ENCODE measurements at regions not wholly inside any gene's neighbourhood (a gene's known extent, or its start where the extent isn't known, plus 50 kb on each side); places are given as distances from the start of the nearest gene placed in this dataset.
A peak's percentile ranks its signal among the peaks of the same experiment; 100 is the strongest.

DNA sequence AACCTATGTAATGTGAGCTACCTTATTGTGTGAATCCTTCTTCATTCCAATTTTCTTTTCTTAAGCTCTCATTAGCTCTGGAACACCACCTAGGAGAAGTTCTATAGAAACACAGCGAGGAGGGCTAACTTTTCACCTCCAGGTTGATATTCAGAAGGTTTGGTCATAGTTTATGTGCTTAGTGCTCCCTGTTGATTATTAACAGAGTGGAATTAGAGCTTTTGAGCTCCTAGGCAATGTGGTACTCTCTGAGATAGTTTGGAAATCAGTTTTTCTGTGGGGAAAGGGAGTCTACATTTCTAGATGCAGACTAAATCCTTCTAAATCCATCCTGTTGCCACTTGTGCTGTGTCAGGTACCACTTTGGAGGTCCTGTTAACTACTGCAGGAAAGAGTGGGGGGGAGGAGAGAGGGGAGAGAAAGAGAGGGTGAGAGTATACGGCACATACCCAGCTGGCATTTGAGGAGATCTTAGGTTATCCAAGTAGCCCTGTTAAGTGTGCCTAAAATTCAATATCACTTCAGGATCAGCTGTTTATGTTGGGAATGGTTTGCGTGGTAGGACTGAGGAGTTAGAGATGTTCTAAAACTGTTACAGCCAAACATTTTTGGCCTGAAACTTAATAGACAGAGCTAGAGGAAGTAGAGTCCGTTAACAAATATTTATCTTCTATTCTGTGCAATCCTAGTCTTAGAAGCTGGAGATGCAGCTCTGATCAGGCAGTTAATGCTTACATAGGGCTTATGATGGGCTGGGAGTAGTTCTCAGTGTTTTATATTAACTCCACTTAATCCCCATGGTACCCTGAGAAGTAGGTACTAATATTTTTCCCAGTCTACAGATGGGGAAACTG is 117.5 kb upstream of the PROK2 start:
- H3K36me3 ChIP-seq (replicated peaks in 1 of 2; ENCODE audit: control insufficient read depth in 1 of 2, insufficient read depth in 2 of 2, low read length in 2 of 2): no peaks in the 10 kb centered on the region
- TF ChIP-seq, protein P1, sequence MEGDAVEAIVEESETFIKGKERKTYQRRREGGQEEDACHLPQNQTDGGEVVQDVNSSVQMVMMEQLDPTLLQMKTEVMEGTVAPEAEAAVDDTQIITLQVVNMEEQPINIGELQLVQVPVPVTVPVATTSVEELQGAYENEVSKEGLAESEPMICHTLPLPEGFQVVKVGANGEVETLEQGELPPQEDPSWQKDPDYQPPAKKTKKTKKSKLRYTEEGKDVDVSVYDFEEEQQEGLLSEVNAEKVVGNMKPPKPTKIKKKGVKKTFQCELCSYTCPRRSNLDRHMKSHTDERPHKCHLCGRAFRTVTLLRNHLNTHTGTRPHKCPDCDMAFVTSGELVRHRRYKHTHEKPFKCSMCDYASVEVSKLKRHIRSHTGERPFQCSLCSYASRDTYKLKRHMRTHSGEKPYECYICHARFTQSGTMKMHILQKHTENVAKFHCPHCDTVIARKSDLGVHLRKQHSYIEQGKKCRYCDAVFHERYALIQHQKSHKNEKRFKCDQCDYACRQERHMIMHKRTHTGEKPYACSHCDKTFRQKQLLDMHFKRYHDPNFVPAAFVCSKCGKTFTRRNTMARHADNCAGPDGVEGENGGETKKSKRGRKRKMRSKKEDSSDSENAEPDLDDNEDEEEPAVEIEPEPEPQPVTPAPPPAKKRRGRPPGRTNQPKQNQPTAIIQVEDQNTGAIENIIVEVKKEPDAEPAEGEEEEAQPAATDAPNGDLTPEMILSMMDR (IDR thresholded peaks at IDR 0.05): no peak
- H2AFZ ChIP-seq (ENCODE audit: insufficient read depth, low read depth, low read length, poor library complexity, severe bottlenecking): no peak overlapping the region
- peaks cover 0 to 28% (median 15%) of the 10 kb centered on the region in 7 donors for H3K9me3 Mint-ChIP-seq
- DNase-seq: no peak
- H3K27ac ChIP-seq (ENCODE audit: low read depth in 1 of 2, low read length in 2 of 2): no peak overlapping the region
- H3K4me3 ChIP-seq (replicated peaks in 1 of 3; ENCODE audit: low read depth in 2 of 3, low read length in 3 of 3): no peak overlapping the region
- WGBS (ENCODE audit: insufficient coverage): no CpG with 5 or more reads among the region's 4 CpGs
- peaks cover 5% of the 10 kb centered on the region in 2 donors for H3K9me3 ChIP-seq (replicated peaks in 1 of 2; ENCODE audit: control insufficient read depth in 1 of 2, insufficient read depth in 1 of 2, low read length in 2 of 2)
- H3K9ac ChIP-seq (ENCODE audit: insufficient read depth, low read length, poor library complexity, severe bottlenecking): no peak overlapping the region
- H3K79me2 ChIP-seq (ENCODE audit: insufficient read depth, low read length): no peaks in the 10 kb centered on the region
- no peak overlapping the region for H3K4me2 ChIP-seq (replicated peaks; ENCODE audit: extremely low read depth, low read length, poor library complexity, severe bottlenecking)
- peaks cover 7 to 12% of the 10 kb centered on the region in 2 donors for H3K36me3 Mint-ChIP-seq
- H3K4me3 Mint-ChIP-seq: peak overlapping the region in 1 of 2 donors; percentile 76
- peaks cover 53% of the 10 kb centered on the region for H3K4me1 Mint-ChIP-seq
- intact Hi-C loops (cut with micrococcal nuclease): loop anchor here in 1 of 2 donors (10.0 kb wide), 1 partner anchor 202 kb away; no protein-coding TSS in a partner anchor
- H4K20me1 ChIP-seq (ENCODE audit: insufficient read depth, low read length): peaks cover 33% of the 10 kb centered on the region
- H3K27me3 ChIP-seq (ENCODE audit: control insufficient read depth in 2 of 2, insufficient read depth in 2 of 2, low read length in 2 of 2): peaks cover 71 to 84% of the 10 kb centered on the region in 2 donors
- peak overlapping the region in 2 of 7 donors; percentile 12 to 60 for H3K27ac Mint-ChIP-seq
- H3K4me1 ChIP-seq (ENCODE audit: control insufficient read depth in 1 of 2, insufficient read depth in 2 of 2, low read length in 2 of 2): peaks cover 41 to 45% of the 10 kb centered on the region in 2 donors
- peaks cover 92 to 95% (median 94%) of the 10 kb centered on the region in 3 donors for H3K27me3 Mint-ChIP-seq (ENCODE audit: low read depth in 3 of 3)

DNA sequence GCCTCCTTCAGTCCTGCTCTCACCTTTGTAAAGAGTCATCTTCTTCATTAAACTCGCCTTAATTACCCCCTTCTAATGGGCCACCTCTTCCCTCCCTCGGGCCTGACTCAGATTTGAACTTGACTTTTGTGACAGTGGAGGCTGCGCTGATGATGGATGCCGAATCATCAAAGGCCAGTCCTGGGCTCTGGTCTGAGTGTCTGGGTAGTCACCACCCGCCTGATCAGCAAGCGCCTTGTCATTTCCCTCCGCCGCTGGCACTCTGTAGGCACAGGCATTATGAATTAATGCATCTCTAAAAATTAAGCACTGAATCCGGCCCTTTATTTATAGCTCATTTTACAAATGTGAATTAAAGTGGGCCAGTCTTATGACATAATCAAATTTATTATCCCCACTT is 116.7 kb upstream of the PROK2 start:
- intact Hi-C loops (cut with micrococcal nuclease): loop anchor here in 1 of 2 donors (10.0 kb wide), 1 partner anchor 203 kb away; no protein-coding TSS in a partner anchor
- TF ChIP-seq, protein P1 (IDR thresholded peaks at IDR 0.05): no peak
- H3K27ac Mint-ChIP-seq: no peak overlapping the region
- no peak overlapping the region for H3K9ac ChIP-seq (ENCODE audit: insufficient read depth, low read length, poor library complexity, severe bottlenecking)
- peaks cover 40 to 45% of the 10 kb centered on the region in 2 donors for H3K4me1 ChIP-seq (ENCODE audit: control insufficient read depth in 1 of 2, insufficient read depth in 2 of 2, low read length in 2 of 2)
- H3K79me2 ChIP-seq (ENCODE audit: insufficient read depth, low read length): no peaks in the 10 kb centered on the region
- no peak overlapping the region for H2AFZ ChIP-seq (ENCODE audit: insufficient read depth, low read depth, low read length, poor library complexity, severe bottlenecking)
- peaks cover 53% of the 10 kb centered on the region for H3K4me1 Mint-ChIP-seq
- H3K4me2 ChIP-seq (replicated peaks; ENCODE audit: extremely low read depth, low read length, poor library complexity, severe bottlenecking): no peak overlapping the region
- H3K27me3 Mint-ChIP-seq (ENCODE audit: low read depth in 3 of 3): peaks cover 92 to 94% (median 94%) of the 10 kb centered on the region in 3 donors
- peaks cover 7 to 12% of the 10 kb centered on the region in 2 donors for H3K36me3 Mint-ChIP-seq
- H3K36me3 ChIP-seq (replicated peaks in 1 of 2; ENCODE audit: control insufficient read depth in 1 of 2, insufficient read depth in 2 of 2, low read length in 2 of 2): no peaks in the 10 kb centered on the region
- no peak overlapping the region for H3K27ac ChIP-seq (ENCODE audit: low read depth in 1 of 2, low read length in 2 of 2)
- peaks cover 25% of the 10 kb centered on the region for H4K20me1 ChIP-seq (ENCODE audit: insufficient read depth, low read length)
- H3K4me3 Mint-ChIP-seq: peak overlapping the region in 1 of 2 donors; percentile 71
- H3K9me3 Mint-ChIP-seq: peaks cover 0 to 28% (median 13%) of the 10 kb centered on the region in 7 donors
- H3K27me3 ChIP-seq (ENCODE audit: control insufficient read depth in 2 of 2, insufficient read depth in 2 of 2, low read length in 2 of 2): peaks cover 78 to 89% of the 10 kb centered on the region in 2 donors
- WGBS (ENCODE audit: insufficient coverage): 100% methylated on average over 2 of the region's 9 CpGs
- no peak overlapping the region for H3K4me3 ChIP-seq (replicated peaks in 1 of 3; ENCODE audit: low read depth in 2 of 3, low read length in 3 of 3)
- DNase-seq: peak in 1 of 3 donors; percentile 27
- peaks cover 5% of the 10 kb centered on the region in 2 donors for H3K9me3 ChIP-seq (replicated peaks in 1 of 2; ENCODE audit: control insufficient read depth in 1 of 2, insufficient read depth in 1 of 2, low read length in 2 of 2)
